ENCODE measurements at regions not wholly inside any gene's neighbourhood (a gene's known extent, or its start where the extent isn't known, plus 50 kb on each side); places are given as distances from the start of the nearest gene placed in this dataset.

DNA sequence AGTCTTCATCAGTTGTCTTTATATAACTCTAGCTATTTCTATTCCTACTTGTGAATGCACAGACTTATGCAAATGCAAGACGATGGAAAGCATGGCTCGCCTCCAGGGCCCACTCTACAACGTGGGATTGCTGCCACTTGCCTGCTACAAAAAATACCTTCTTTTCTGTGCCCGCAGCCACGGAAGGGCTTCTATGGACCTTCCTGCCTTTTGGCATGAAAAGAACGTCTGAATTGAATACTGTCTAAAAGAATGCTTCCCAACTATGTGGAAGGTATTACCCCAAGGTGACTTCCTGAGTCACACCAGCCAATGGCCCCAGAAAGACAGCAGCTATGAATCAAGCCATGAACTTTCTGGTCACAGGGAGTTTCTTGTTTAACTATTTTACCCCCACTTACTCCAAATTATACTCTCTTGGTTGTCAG lies 261.2 kb downstream of the HIVEP2 start:
- no peak for DNase-seq

DNA sequence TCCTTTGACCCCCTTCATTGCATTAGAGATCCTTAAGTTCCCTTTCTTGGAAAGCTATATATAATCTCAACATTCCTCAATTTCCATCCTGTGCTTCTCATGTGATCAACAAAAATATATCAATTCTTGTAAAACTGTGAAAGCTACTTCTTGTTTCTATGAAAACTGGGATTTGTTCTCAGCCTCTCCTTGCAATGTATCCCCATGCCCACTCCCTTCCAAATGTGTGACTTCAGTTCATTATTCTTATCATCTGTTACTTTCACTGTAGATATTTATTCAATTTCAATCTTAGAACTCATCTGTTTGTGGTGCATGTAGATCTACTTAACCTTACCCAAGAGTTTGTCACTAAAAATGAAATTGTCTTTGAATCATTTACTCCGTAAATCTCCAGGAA lies 260.6 kb downstream of the HIVEP2 start:
- DNase-seq: no peak

DNA sequence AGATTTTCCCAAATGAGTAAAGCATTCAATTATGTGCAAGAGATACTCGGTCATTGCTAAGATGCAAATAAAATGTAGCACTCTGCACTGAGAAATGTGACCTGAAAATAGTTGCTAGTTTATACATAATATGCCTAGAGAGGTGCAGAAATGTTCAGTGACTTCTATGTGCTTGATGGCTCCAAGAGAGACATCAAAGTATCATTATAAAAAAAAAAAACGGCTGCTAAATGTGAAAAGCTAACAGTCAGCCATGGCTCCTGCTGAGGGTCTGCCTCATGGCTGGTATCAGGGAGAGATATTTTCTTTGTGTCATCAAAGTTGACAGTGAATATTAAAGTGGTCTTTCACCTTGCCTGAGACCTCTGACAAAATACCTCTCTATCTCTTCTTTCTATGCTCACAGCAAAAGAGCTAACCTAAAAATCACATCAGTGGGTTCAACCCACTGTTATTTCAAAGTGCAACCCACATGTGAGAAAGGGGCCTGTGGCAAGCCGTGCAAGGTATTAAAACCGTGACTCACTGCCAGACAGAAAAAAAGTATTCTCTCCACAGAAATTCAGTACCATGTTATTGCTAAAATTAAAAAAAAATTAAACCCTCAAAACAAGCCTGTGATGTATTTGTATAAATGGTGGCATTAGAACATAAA lies 259.0 kb downstream of the HIVEP2 start:
- no peak for DNase-seq

DNA sequence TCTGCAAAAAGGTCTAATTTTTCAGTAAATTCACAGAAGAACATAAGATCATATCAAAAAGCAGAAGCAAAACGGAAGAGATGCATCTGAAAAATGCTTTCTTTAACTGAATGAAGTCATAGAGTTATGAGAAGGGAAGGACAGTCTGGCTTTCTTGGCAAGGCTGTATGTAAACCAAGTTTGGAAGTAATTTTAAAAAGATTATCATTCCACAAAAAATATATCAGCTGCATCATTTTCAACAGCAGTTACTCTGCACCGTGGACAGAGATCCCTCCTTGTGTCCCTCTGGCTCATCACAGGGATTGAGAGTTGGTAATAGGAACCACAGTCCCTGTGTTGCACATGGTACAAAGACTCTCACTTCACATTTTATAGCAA lies 258.5 kb downstream of the HIVEP2 start:
- DNase-seq: no peak

DNA sequence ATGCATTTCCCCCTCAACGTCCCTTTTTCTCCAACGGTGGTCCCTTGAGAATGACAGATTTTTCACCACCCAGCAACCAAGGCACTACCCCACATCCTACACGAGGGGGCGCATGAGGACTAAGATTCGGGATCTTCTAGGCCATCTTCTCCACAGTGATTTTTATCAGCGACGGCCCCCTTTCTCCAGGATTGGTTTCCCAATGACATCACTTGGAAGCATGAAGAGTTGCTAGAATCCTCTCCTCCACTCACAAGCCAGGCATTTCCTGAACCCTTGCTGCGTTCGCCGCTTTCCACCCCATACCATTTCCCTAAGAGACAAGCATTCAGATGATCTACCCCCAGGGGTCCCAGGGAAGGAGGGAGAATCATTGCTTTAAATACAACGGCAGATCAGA lies 252.0 kb downstream of the HIVEP2 start:
- DNase-seq: peak; percentile 22 to 59 (median 38)

DNA sequence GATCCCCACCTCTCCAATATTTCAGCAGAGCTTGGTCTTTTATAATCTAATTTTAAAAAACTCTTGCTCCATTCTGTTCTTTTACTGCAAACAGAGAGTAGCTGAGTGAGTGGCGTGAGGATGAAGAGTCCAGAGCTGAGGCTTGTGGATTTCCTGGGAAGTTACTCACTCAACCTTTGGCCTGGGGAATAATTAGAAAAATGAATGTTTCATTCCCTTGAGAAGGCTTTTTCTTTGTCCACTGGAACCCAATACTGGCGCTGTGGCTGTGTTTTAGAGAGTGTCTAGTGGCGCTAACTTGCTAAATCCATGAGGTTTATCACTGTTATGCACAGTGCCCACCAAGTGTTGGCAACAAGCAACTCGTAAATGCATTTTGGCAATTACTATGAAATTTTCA lies 251.5 kb downstream of the HIVEP2 start:
- no peak for DNase-seq

DNA sequence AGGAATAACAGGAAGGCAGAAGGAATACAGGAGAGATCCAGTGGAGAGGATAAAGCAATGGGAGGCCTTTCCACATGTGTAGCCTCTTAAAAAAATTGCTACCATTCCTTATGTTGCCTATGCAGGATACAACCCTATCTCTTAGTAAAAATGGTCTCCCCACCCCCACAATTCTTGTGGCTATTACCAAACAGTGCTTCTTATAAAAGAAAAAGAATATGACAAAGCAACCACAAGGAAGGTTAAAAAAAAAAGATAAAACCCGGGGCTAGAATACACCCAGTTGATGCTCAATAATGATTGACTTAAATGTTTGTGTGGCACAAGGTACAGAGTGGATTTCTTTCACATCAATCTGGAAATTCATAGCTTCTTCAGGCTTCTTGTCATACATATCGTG lies 250.9 kb downstream of the HIVEP2 start:
- no peak for DNase-seq

DNA sequence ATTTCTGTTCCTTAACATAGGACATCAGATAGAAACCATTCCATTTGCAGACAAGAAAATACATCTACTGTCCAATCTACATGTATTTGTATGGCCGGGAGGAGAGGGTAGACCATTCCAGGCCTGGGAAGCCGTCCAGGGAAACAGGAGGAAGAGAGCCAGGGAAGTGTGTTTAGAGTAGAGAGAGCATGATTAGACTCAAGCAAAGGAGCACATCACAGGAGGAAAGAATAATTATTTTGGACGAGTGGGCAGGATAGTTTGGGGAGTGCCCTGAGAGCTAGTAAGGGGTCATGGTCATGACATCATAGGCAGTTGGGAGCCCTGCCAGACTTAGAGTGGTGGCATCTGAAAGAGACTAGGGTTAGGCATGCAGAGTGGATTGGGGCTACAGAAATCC lies 250.0 kb downstream of the HIVEP2 start:
- no peak for DNase-seq

DNA sequence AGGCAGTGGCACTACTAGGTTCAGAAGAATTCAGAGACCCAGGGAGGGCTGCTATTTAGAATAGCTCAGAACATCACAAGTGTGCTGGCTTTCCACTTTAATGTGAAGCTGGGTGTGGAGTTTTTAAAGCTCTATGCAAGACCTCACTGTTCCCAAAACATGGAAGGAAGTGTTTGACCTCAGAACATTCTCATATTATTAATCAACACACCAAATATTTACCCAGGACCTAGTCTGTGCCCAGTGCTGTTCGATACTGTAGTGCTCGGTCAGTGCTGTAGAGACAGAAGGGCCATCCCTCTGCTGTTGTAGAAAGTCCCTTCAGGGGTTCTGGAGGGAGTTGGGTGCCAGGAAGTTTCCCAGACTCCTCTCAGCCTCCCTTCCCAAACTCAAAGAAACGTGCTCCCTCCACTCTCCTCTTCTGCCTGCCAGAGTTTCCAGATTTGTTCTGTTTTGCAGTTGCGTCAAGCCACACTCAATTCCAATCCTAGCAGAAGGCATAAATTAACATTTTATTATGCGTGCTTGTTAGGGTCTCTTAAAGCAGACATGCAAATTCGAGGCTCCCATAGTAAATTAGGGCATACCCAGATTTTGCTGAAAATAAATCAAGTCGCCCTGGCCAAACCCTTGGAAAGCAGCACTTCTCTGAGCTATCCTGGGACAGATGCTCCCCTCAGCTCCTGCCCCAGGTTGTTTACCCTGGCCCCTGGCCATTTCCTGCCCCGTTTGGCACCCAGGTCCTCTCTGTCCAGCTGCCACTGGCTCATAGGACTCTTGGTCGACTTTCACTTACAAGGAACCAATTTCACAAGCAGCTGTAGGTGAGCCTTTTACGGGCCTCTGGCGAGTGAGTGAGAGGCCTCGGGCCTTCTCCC lies 248.6 kb downstream of the HIVEP2 start:
- DNase-seq: no peak

DNA sequence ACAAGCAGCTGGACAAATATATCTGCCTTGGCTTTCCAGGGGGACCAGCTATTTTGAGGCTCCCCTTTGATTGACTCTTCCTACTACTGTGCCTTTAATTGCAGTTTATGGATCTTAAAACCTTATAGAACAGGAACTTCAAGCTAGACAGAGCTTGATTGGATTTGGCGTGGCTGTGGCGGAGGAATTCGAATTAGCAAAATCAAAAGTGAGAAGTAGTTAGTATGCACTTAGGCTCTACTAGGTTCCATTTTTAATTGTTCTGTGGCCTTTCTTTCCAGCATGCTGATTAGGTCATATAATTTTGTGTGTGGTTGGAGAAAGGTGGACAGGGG lies 248.0 kb downstream of the HIVEP2 start:
- no peak for DNase-seq

DNA sequence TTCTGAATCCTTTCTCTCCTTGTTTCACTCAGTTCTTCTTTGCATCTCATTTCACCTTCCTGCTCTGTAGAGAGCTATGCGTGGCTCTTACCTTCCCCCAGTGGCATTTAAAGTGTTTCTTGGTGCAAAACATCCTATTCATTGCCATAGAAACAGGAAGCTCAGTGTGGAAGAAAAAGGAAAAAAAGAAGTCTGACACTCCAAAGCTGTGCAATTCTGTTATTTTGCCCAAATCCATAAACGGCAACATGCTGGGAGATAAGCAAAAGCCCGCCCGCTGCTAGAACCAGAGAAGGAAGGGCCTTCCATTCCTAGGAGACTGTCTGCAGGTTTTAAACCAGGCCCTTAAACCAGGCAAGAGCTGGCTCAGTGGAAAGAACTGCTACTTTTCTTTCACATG lies 247.1 kb downstream of the HIVEP2 start:
- DNase-seq: no peak

DNA sequence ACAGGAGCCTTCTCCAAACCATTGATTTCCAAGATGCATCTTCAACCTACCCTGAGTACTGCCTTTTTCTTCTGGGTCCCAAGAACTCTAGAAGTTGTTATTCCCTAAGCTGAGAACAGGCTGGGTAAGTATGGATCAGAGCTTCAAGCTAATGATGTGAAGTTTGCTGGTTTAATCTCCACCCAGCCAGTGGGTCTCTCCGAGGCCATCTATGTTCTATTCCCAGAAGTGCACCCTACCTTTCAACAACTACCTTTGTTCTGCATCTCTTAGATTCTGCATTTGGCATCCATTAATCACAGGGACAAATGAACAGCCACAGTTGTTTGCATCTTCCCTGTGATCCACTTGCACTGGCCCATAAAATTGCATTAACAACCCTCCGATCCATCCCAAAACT lies 246.2 kb downstream of the HIVEP2 start:
- no peak for DNase-seq

DNA sequence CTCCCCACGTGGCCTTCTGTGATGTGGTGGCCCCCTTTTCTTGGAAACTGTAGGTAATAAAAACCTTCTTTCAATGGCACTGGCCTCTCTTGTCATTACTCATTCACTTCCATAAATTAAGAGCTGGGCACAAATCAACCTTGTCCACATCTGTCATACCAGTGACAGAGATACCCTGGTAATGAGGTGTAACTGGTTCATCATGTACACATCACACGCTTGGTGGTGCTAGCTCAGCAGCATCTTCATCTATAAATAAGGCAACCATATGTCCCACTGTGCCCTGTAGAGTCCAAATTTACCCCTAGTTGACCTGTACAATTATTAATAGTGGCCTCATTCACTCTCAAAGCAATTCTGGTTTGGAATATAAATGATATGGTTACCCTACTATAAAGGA lies 245.6 kb downstream of the HIVEP2 start:
- DNase-seq: no peak

DNA sequence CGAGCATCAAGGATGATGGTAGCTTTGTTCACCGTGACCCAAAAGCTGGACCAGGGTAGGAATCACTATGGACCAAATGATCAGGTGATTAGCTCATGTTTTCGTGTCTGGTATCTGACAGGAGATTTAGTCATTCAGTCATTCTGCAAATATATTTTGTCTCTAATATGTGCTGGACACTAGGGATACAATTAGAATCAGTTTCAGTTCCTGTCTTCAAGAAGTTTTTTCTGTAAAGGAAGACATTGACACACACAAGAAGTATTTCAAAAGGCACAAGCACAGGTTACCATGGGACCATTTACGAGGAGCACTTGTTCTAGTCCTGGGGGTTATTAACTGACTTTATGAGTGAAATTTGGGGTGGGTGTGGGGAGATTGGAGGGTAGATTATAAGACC lies 244.9 kb downstream of the HIVEP2 start:
- DNase-seq: no peak

DNA sequence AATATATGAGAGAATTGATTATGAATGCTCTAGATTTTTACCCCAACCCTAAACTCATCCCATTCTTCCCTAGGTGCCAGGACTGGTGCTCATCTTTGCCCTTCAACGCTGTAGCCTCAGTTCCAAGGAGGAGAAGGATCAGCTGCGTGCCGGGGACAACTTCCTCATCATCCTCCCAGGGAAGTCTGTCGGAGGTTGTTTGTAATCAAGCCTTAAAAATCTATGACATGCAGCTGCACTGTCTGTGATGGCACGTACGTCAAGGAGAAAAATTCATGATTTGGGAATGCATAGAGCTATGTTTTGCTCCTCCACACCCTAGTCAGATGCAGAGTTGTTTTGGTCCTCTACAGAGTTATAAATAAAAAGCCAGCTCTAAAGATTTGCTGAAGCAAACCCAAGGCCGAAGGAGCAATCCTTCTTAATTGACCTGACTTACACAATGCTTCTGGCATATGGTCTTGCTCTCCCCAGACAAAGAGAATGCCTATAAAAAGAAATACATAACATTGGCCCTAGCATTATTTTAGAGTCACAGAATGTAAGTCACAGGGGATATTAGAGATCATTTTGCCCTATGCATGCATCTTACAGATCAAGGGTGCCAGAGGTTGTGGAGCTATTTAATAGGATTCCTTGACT lies 244.2 kb downstream of the HIVEP2 start:
- DNase-seq: no peak
